Cardiac muscle cell (in vitro differentiated cells and primary cell): ENCODE measurements at regions not wholly inside any gene's neighbourhood (a gene's known extent, or its start where the extent isn't known, plus 50 kb on each side); places are given as distances from the start of the nearest gene placed in this dataset.
"Not testable (repeated sequence)": the region's sequence is repeated elsewhere in the genome, so short reads cannot be mapped to it uniquely, and the experiment has no call there.

Experiments
- DNase-seq, 2 donors: peaks; one replicate each; pipeline versions ENCODE4 v3.0.0 to v3.0.0-alpha.2; 2010 to 2017; ENCODE audit warnings: low read depth in 1 of 2, low spot score in 1 of 2
- H3K27ac ChIP-seq: fragments of 200-600 bp; sonication (generic); 2 replicates; pipeline ENCODE4 v1.5.1; 2016
- H3K27me3 ChIP-seq: fragments of 200-600 bp; sonication (generic); 2 replicates; pipeline ENCODE4 v1.6.0; 2016; ENCODE audit warnings: control low read depth
- H3K36me3 ChIP-seq: fragments of 200-600 bp; sonication (generic); 2 replicates; pipeline ENCODE4 v1.5.1; 2016; ENCODE audit warnings: control low read depth
- H3K4me1 ChIP-seq: fragments of 200-600 bp; sonication (generic); 2 replicates; pipeline ENCODE4 v1.8.1; 2017; ENCODE audit warnings: low read depth, mild to moderate bottlenecking, mixed run types
- H3K4me3 ChIP-seq: fragments of 200-600 bp; sonication (generic); 2 replicates; pipeline ENCODE4 v1.5.1; 2016; ENCODE audit warnings: mild to moderate bottlenecking
- H3K9me3 ChIP-seq: fragments of 200-600 bp; sonication (generic); 2 replicates; pipeline ENCODE4 v1.5.1; 2017; ENCODE audit warnings: low read depth, mild to moderate bottlenecking, control low read depth
- TF ChIP-seq, protein P1 (sequence below): IDR thresholded peaks from 2 replicates; pipeline ENCODE4 v1.5.1; 2012; ENCODE audit warnings: low read depth, mild to moderate bottlenecking, low read length

DNA sequence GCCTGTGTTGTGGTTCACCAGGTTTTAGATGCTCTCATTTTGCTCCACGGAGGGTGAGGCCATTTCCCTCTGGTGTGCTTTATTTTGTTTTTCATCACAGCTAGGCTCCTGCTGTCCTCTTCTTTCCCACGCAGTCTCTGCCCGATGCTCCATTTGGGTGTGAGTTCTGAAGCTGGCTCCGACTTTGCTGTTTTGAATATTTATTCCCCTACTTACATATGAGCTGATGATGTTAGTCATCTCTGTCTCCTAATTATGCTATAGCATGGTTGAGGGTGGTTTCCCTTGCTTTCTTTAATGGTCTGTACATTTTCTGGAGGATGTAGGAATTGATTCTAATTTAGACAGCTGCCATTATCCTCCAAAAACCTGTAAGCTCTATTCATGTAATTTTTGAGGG is 168.1 kb upstream of the MYRIP start:
- H3K4me3 ChIP-seq = no peak overlapping the region
- no peaks in the 10 kb centered on the region for H3K4me1 ChIP-seq
- no peaks in the 10 kb centered on the region for H3K27me3 ChIP-seq
- H3K9me3 ChIP-seq = no peaks in the 10 kb centered on the region
- H3K36me3 ChIP-seq = no peaks in the 10 kb centered on the region
- TF ChIP-seq, protein P1, sequence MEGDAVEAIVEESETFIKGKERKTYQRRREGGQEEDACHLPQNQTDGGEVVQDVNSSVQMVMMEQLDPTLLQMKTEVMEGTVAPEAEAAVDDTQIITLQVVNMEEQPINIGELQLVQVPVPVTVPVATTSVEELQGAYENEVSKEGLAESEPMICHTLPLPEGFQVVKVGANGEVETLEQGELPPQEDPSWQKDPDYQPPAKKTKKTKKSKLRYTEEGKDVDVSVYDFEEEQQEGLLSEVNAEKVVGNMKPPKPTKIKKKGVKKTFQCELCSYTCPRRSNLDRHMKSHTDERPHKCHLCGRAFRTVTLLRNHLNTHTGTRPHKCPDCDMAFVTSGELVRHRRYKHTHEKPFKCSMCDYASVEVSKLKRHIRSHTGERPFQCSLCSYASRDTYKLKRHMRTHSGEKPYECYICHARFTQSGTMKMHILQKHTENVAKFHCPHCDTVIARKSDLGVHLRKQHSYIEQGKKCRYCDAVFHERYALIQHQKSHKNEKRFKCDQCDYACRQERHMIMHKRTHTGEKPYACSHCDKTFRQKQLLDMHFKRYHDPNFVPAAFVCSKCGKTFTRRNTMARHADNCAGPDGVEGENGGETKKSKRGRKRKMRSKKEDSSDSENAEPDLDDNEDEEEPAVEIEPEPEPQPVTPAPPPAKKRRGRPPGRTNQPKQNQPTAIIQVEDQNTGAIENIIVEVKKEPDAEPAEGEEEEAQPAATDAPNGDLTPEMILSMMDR = no peak
- no peak overlapping the region for H3K27ac ChIP-seq
- no peak for DNase-seq

DNA sequence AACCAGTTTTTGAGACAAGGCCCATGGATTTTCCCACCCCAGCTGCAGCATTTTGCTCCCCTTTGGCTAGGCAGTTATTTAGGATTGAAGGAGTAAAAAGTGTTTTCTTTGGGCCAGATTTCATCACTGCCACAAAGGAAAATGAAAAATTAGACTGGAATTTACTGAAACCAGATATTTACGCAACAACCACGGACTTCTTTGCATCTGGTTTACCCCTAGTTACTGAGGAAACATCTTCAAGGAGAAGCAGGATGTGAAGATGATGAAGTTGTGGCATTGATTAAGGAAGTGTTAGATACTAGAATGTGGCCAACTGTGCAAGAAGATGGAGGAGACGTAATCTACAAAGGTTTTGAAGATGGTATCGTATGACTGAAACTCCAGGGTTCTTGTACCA is 165.2 kb upstream of the MYRIP start:
- H3K27me3 ChIP-seq = no peaks in the 10 kb centered on the region
- TF ChIP-seq, protein P1 = no peak
- no peaks in the 10 kb centered on the region for H3K4me1 ChIP-seq
- no peak overlapping the region for H3K4me3 ChIP-seq
- no peak overlapping the region for H3K27ac ChIP-seq
- peak in 1 of 2 donors; percentile 87 for DNase-seq
- no peaks in the 10 kb centered on the region for H3K36me3 ChIP-seq
- no peaks in the 10 kb centered on the region for H3K9me3 ChIP-seq

DNA sequence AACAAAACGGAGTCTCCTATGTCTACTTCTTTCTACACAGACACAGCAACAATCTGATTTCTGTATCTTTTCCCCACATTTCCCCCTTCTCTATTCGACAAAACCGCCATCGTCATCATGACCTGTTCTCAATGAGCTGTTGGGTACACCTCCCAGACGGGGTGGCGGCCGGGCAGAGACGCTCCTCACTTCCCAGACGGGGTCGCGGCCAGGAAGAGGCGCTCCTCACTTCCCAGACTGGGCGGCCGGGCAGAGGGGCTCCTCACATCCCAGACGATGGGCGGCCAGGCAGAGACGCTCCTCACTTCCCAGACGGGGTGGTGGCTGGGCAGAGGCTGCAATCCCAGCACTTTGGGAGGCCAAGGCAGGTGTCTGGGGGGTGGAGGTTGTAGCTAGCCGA is 158.2 kb upstream of the MYRIP start:
- not testable (repeated sequence) for H3K4me3 ChIP-seq, H3K27ac ChIP-seq, DNase-seq, H3K9me3 ChIP-seq, H3K27me3 ChIP-seq, H3K4me1 ChIP-seq, H3K36me3 ChIP-seq

DNA sequence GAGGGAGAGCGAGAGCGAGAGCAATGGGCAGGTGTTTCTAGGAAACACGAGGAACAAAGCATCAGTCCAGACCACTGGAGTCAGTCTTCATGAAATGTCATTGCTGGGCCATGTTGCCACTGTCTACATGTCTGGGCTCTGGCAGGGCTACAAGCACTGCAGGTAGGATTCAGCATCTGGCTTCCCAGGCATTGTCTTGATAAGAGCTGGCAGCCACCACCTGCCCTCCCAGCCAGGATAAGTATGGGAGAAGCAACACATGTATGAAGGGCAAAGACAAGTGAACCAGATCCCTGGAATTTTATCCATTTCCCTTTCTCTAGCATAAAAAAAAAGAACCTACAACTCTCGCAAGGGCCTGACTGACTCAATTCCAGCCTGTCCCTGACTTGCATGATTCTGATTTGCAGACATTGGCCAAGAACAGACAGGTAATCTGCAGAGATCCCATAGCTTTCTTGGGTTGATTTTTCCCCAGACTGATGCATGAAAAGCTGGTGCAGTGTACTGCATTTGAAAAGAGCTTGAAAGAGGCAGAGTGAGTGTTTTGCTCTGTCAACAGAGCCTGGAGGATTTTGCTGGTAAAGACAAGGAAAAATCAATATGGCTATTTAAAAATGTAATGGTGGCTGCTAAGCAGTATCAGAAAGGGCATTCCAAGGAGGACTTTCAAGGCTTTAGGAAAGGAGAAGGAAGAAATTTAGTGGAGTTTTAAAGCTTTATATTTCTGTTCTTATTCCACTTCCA is 157.2 kb upstream of the MYRIP start:
- DNase-seq = no peak
- Histone ChIP-seq H3K4me3 (no peak overlapping the region), H3K27ac (no peak overlapping the region), H3K9me3 (no peaks in the 10 kb centered on the region), H3K4me1 (no peaks in the 10 kb centered on the region), H3K36me3 (no peaks in the 10 kb centered on the region), H3K27me3 (no peaks in the 10 kb centered on the region)
- TF ChIP-seq, protein P1 = no peak

DNA sequence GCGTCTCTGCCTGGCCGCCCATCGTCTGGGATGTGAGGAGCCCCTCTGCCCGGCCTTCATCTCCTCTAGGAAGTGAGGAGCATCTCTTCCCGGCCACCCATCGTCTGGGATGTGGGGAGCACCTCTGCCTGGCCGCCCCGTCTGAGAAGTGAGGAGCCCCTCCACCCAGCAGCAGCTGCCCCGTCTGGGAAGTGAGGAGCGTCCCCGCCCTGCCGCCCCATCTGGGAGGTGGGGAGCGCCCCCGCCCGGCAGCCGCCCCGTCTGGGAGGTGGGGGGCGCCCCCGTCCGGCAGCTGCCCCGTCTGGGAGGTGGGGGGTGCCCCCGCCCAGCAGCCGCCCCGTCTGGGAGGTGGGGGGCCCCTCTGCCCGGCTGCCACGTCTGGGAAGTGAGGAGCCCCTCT is 153.7 kb upstream of the MYRIP start:
- not testable (repeated sequence) for H3K4me1 ChIP-seq, DNase-seq, H3K27ac ChIP-seq, H3K27me3 ChIP-seq, H3K4me3 ChIP-seq, H3K36me3 ChIP-seq, H3K9me3 ChIP-seq

DNA sequence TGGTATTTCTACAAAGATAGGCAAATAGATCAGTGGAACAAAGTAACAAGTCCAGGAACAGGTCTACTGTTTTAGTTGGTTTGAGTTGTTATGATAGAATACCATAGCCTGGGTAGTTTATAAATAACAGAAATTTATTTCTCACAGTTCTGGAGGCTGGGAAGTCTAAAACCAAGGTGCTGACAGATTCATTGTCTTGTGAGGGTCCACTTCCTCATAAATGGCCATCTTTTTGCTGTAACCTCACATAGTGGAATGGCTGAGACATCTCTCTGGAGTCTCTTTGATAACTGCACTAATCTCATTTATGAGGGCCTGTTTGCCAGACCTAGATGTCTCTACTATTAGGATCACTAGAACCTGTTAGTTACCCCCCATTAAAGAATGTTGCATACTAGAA is 152.3 kb upstream of the MYRIP start:
- no peak overlapping the region for H3K27ac ChIP-seq
- DNase-seq = no peak
- H3K36me3 ChIP-seq = no peaks in the 10 kb centered on the region
- H3K4me1 ChIP-seq = no peaks in the 10 kb centered on the region
- H3K27me3 ChIP-seq = no peaks in the 10 kb centered on the region
- TF ChIP-seq, protein P1 = no peak
- H3K9me3 ChIP-seq = no peaks in the 10 kb centered on the region
- H3K4me3 ChIP-seq = no peak overlapping the region
